Activated B cell treated with CpG ODN at 0.5 μM for 24 hours (primary cell): ENCODE measurements at regions not wholly inside any gene's neighbourhood (a gene's known extent, or its start where the extent isn't known, plus 50 kb on each side); places are given as distances from the start of the nearest gene placed in this dataset.

Experiments
- ATAC-seq: fragments of 200-7000 bp; cut with Tn5 transposase; one replicate; pipeline ENCODE4 v1.10.0; 2021; ENCODE audit warnings: low read depth, mild to moderate bottlenecking, moderate library complexity
- CTCF ChIA-PET: fragments of 350-600 bp; sonication (Branson Sonifier 250); formaldehyde crosslinking; loops from one replicate; lab custom pipeline; 2021; ENCODE audit warnings: antibody characterized with exemption; lab: Charles Lee
- POLR2A ChIA-PET: fragments of 350-600 bp; sonication (Branson Sonifier 250); formaldehyde crosslinking; loops from one replicate; lab custom pipeline; 2021; ENCODE audit warnings: antibody characterized with exemption; lab: Charles Lee
- DNase-seq: peaks from one replicate; pipeline ENCODE4 v3.0.0; 2022
- H3K27ac Mint-ChIP-seq: one replicate; pipeline ENCODE4 v1.8.0; 2020; ENCODE audit warnings: mixed read lengths
- H3K27me3 Mint-ChIP-seq: one replicate; pipeline ENCODE4 v1.8.0; 2021; ENCODE audit warnings: mixed read lengths
- H3K36me3 Mint-ChIP-seq: one replicate; pipeline ENCODE4 v1.8.0; 2021; ENCODE audit warnings: low read depth, mixed read lengths
- H3K4me1 Mint-ChIP-seq: one replicate; pipeline ENCODE4 v1.8.0; 2021; ENCODE audit warnings: mixed read lengths
- H3K4me3 Mint-ChIP-seq: one replicate; pipeline ENCODE4 v1.8.0; 2020; ENCODE audit warnings: mild to moderate bottlenecking, mixed read lengths
- H3K9me3 Mint-ChIP-seq: one replicate; pipeline ENCODE4 v1.8.0; 2020; ENCODE audit warnings: mixed read lengths
- CTCF ChIP-seq: fragments of 200-600 bp; IDR thresholded peaks from one replicate; pipeline ENCODE4 v1.8.0; 2022; ENCODE audit warnings: antibody characterized with exemption, mild to moderate bottlenecking
- intact Hi-C: fragments of 100-400 bp; cut with micrococcal nuclease; formaldehyde crosslinking; loops from one replicate; pipeline ENCODE4 v1.15.1; 2024

DNA sequence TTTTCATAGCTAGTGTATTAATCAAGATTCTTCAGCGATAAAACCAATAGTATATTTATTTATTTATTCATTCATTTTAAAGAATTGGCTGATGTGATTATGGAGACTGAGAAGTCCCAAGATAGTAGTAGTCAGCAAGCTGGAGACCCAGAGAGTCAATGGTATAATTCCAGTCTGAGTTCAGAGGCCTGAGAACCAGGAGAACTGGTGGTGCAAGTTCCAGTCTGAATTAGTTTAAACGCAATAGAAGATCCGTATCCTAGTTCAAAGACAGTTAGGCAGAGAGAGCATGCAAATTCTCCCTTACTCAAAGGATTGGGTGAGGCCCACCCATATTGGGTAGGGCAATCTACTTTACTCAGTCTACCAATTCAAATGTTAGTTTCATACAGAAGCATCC lies 364.2 kb upstream of the RPS23 start:
- ChIA-PET CTCF (interaction anchor here (0.9 to 3.2 kb wide), 3 partner anchors 788 to 921 kb away, joined by 3 to 24 read pairs (median 7); no protein-coding TSS in a partner anchor), POLR2A (no interaction called here)
- intact Hi-C loops = no loop called here
- no peaks in the 10 kb centered on the region for H3K9me3 Mint-ChIP-seq
- no peak for ATAC-seq
- H3K27ac Mint-ChIP-seq = no peak overlapping the region
- no peaks in the 10 kb centered on the region for H3K27me3 Mint-ChIP-seq
- H3K4me1 Mint-ChIP-seq = no peaks in the 10 kb centered on the region
- no peak for DNase-seq
- TF ChIP-seq CTCF = no peak
- no peak overlapping the region for H3K4me3 Mint-ChIP-seq
- no peaks in the 10 kb centered on the region for H3K36me3 Mint-ChIP-seq

- Mint-ChIP-seq H3K27ac (no peak overlapping the region), H3K27me3 (no peaks in the 10 kb centered on the region), H3K9me3 (no peaks in the 10 kb centered on the region), H3K4me1 (no peaks in the 10 kb centered on the region), H3K36me3 (no peaks in the 10 kb centered on the region), H3K4me3 (no peak overlapping the region)
- ATAC-seq (no peak), DNase-seq (no peak)
- CTCF ChIA-PET = interaction anchor here (0.9 to 3.2 kb wide), 4 partner anchors 789 to 923 kb away, joined by 3 to 24 read pairs (median 6); no protein-coding TSS in a partner anchor
- peak; percentile 14 for TF ChIP-seq CTCF
- intact Hi-C loops = loop anchor here (1.0 to 2.0 kb wide), 4 partner anchors 289 to 923 kb away; no protein-coding TSS in a partner anchor
- POLR2A ChIA-PET = no interaction called here
These were observed 363.3 kb upstream of the RPS23 start for GRCh38 chr5:82641331-82642003.

GRCh38 chr5:82640916-82641315 lies 362.8 kb upstream of the RPS23 start:
- H3K27ac Mint-ChIP-seq = no peak overlapping the region
- no peaks in the 10 kb centered on the region for H3K4me1 Mint-ChIP-seq
- no peaks in the 10 kb centered on the region for H3K9me3 Mint-ChIP-seq
- no peak for ATAC-seq
- DNase-seq = no peak
- ChIA-PET CTCF (interaction anchor here (1.0 to 3.2 kb wide), 2 partner anchors 790 to 924 kb away, joined by 4 to 24 read pairs; no protein-coding TSS in a partner anchor), POLR2A (no interaction called here)
- H3K4me3 Mint-ChIP-seq = no peak overlapping the region
- intact Hi-C loops = loop anchor here (1.0 to 2.0 kb wide), 4 partner anchors 288 to 923 kb away; no protein-coding TSS in a partner anchor
- H3K27me3 Mint-ChIP-seq = no peaks in the 10 kb centered on the region
- no peak for TF ChIP-seq CTCF
- H3K36me3 Mint-ChIP-seq = no peaks in the 10 kb centered on the region

DNA sequence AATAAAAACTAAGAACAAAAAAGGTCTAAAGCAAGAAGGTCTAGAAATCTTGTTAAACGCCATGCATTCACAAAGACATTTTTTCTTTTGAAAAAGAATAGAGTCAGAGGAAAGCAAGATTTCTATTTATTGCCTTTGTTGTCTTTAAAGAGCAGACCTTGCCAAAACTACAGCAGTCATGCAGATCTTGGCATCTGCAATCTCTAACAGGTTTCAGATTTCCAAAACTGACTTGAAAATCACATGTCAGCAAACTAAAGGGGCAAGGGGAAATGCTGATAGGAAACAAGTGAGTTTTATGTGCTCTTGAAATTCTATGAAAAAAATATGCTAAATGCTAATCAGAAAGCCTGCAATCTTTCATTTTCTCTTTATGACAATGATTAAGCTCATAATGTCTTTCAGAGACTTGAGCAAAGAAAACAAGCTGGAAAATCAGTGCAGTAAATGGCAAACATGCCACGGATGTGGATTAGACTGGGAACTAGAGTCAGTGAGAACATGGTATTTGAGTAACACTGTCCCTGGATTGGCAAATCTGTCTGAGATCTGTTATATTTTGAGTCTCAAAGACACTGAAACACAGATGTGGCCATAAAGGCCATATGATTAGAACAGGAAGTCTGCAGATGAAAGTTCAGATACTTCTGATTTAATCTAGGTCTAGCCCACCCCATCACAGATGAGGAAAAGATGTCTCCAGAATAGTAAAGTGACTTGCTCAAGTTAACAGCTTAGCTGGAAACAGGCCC lies 361.4 kb upstream of the RPS23 start:
- no peaks in the 10 kb centered on the region for H3K4me1 Mint-ChIP-seq
- H3K9me3 Mint-ChIP-seq = no peaks in the 10 kb centered on the region
- intact Hi-C loops = loop anchor here (2.0 kb wide), 1 partner anchor 287 kb away; no protein-coding TSS in a partner anchor
- ChIA-PET POLR2A (no interaction called here), CTCF (interaction anchor here (0.9 kb wide), 1 partner anchor 790 kb away, joined by 4 read pairs; no protein-coding TSS in a partner anchor)
- DNase-seq (no peak), ATAC-seq (no peak)
- no peak overlapping the region for H3K4me3 Mint-ChIP-seq
- no peaks in the 10 kb centered on the region for H3K27me3 Mint-ChIP-seq
- H3K36me3 Mint-ChIP-seq = no peaks in the 10 kb centered on the region
- no peak for TF ChIP-seq CTCF
- H3K27ac Mint-ChIP-seq = no peak overlapping the region

DNA sequence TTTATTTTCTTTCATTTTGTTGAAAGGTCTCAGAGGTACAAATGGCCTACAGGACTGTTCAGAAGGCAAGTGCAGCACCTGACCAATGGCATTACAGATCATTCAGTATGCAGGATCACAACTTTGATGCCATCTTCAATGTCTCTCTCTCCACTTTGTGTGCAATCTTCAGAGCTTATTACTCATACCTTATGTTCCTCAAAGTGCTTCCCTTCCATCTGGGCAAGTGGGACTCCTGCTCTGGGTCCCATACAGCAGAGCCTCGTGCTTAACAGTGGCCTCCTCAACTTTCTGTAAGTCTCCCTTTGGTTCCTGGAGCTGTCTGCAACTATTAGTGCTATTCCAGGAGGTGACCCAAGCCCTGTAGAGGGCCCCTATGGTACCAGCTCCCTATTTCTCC lies 358.4 kb upstream of the RPS23 start:
- Mint-ChIP-seq H3K27ac (no peak overlapping the region), H3K9me3 (no peaks in the 10 kb centered on the region), H3K27me3 (no peaks in the 10 kb centered on the region), H3K4me3 (no peak overlapping the region), H3K36me3 (no peaks in the 10 kb centered on the region), H3K4me1 (no peaks in the 10 kb centered on the region)
- ATAC-seq = no peak
- DNase-seq = no peak
- ChIA-PET POLR2A (no interaction called here), CTCF (no interaction called here)
- intact Hi-C loops = no loop called here
- no peak for TF ChIP-seq CTCF
